PFSK-1 (cell line): ENCODE measurements at regions not wholly inside any gene's neighbourhood (a gene's known extent, or its start where the extent isn't known, plus 50 kb on each side); places are given as distances from the start of the nearest gene placed in this dataset.

ENCODE experiments used
- POLR2AphosphoS5 ChIP-seq: IDR thresholded peaks from 2 replicates; pipeline ENCODE4 v1.6.1; 2012; ENCODE audit warnings: low read depth, mild to moderate bottlenecking, control low read depth, low read length, moderate library complexity
- TAF1 ChIP-seq: IDR thresholded peaks from 2 replicates; pipeline ENCODE4 v1.6.1; 2012; ENCODE audit warnings: low read length, control low read depth, borderline replicate concordance; ENCODE audit not compliant: insufficient read depth
- TF ChIP-seq, protein P1 (sequence below), 2 experiments: IDR thresholded peaks; 2 replicates each; pipeline versions ENCODE4 v1.6.1 to v1.8.0; 2011 to 2012; ENCODE audit warnings: low read depth in 2 of 2, low read length in 2 of 2, control low read depth in 1 of 2, inconsistent platforms in 1 of 2, mild to moderate bottlenecking in 1 of 2, moderate library complexity in 1 of 2; ENCODE audit not compliant: insufficient read depth in 1 of 2

DNA sequence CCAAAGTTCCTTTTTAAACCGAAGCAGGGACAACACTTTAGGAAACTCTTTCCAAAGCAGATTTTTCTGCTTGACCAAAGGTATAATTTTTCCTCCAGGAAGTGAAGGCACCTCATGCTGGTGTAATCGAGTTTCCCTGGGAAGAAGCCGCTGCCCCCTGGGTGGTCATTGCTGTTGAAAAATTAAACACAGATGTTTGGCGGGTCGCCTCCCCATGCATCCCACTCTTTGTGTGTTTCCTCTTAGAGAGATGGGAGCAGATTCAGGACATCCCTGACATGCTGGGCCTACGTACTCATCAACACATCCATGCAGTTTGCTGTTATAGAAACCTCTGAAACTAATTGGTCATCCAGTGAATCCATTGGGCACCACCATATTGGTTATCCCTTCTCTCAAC is 179.2 kb upstream of the HCCS start:
- TF ChIP-seq, protein P1, sequence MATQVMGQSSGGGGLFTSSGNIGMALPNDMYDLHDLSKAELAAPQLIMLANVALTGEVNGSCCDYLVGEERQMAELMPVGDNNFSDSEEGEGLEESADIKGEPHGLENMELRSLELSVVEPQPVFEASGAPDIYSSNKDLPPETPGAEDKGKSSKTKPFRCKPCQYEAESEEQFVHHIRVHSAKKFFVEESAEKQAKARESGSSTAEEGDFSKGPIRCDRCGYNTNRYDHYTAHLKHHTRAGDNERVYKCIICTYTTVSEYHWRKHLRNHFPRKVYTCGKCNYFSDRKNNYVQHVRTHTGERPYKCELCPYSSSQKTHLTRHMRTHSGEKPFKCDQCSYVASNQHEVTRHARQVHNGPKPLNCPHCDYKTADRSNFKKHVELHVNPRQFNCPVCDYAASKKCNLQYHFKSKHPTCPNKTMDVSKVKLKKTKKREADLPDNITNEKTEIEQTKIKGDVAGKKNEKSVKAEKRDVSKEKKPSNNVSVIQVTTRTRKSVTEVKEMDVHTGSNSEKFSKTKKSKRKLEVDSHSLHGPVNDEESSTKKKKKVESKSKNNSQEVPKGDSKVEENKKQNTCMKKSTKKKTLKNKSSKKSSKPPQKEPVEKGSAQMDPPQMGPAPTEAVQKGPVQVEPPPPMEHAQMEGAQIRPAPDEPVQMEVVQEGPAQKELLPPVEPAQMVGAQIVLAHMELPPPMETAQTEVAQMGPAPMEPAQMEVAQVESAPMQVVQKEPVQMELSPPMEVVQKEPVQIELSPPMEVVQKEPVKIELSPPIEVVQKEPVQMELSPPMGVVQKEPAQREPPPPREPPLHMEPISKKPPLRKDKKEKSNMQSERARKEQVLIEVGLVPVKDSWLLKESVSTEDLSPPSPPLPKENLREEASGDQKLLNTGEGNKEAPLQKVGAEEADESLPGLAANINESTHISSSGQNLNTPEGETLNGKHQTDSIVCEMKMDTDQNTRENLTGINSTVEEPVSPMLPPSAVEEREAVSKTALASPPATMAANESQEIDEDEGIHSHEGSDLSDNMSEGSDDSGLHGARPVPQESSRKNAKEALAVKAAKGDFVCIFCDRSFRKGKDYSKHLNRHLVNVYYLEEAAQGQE (IDR thresholded peaks at IDR 0.05; ENCODE audit: insufficient read depth in 1 of 2, low read depth in 2 of 2, low read length in 2 of 2) = no peak
- TF ChIP-seq TAF1 (no peak), POLR2AphosphoS5 (no peak)
